ENCODE measurements at regions not wholly inside any gene's neighbourhood (a gene's known extent, or its start where the extent isn't known, plus 50 kb on each side); places are given as distances from the start of the nearest gene placed in this dataset.

- no peak for TF ChIP-seq TAF1 (IDR thresholded peaks at IDR 0.05; ENCODE audit: low read depth)
- no peak for TF ChIP-seq EP300 (IDR thresholded peaks at IDR 0.05; ENCODE audit: borderline replicate concordance)
- no peak for TF ChIP-seq YY1 (IDR thresholded peaks at IDR 0.05; ENCODE audit: low read depth)
- peak; percentile 73 for TF ChIP-seq CREB1 (IDR thresholded peaks at IDR 0.05; ENCODE audit: low read depth)
- TF ChIP-seq RAD21 (IDR thresholded peaks at IDR 0.05; ENCODE audit: low read depth): peak; percentile 90
- TF ChIP-seq, protein P1, sequence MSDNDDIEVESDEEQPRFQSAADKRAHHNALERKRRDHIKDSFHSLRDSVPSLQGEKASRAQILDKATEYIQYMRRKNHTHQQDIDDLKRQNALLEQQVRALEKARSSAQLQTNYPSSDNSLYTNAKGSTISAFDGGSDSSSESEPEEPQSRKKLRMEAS (IDR thresholded peaks at IDR 0.05): no peak
- TF ChIP-seq CEBPB (IDR thresholded peaks at IDR 0.05): no peak
- TF ChIP-seq TEAD4 (IDR thresholded peaks at IDR 0.05): peak; percentile 82
- no peak for TF ChIP-seq NFIC (IDR thresholded peaks at IDR 0.05)
- TF ChIP-seq, protein P2, sequence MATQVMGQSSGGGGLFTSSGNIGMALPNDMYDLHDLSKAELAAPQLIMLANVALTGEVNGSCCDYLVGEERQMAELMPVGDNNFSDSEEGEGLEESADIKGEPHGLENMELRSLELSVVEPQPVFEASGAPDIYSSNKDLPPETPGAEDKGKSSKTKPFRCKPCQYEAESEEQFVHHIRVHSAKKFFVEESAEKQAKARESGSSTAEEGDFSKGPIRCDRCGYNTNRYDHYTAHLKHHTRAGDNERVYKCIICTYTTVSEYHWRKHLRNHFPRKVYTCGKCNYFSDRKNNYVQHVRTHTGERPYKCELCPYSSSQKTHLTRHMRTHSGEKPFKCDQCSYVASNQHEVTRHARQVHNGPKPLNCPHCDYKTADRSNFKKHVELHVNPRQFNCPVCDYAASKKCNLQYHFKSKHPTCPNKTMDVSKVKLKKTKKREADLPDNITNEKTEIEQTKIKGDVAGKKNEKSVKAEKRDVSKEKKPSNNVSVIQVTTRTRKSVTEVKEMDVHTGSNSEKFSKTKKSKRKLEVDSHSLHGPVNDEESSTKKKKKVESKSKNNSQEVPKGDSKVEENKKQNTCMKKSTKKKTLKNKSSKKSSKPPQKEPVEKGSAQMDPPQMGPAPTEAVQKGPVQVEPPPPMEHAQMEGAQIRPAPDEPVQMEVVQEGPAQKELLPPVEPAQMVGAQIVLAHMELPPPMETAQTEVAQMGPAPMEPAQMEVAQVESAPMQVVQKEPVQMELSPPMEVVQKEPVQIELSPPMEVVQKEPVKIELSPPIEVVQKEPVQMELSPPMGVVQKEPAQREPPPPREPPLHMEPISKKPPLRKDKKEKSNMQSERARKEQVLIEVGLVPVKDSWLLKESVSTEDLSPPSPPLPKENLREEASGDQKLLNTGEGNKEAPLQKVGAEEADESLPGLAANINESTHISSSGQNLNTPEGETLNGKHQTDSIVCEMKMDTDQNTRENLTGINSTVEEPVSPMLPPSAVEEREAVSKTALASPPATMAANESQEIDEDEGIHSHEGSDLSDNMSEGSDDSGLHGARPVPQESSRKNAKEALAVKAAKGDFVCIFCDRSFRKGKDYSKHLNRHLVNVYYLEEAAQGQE (IDR thresholded peaks at IDR 0.05; ENCODE audit: low read depth): no peak
- no peak for TF ChIP-seq EGR1 (IDR thresholded peaks at IDR 0.05)
- no peak for TF ChIP-seq TCF12 (IDR thresholded peaks at IDR 0.05; ENCODE audit: low read depth)
- no peak for TF ChIP-seq ZBTB7A (IDR thresholded peaks at IDR 0.05; ENCODE audit: low read depth)
- no peak for TF ChIP-seq FOXM1 (IDR thresholded peaks at IDR 0.05; ENCODE audit: borderline replicate concordance, low read depth)
Observed at GRCh38 chr11:109946322-109946846, 146.8 kb upstream of the ZC3H12C start.

Data from Ishikawa (cell line).